ENCODE measurements at regions not wholly inside any gene's neighbourhood (a gene's known extent, or its start where the extent isn't known, plus 50 kb on each side); places are given as distances from the start of the nearest gene placed in this dataset.

GRCh38 chr13:21822029-21822428 lies 151.2 kb downstream of the FGF9 start:
- DNase-seq (ENCODE audit: low read depth) = no peak

- DNase-seq (ENCODE audit: low read depth) = no peak
These were observed 152.5 kb downstream of the FGF9 start for GRCh38 chr13:21823416-21823815.

GRCh38 chr13:21823949-21824348 lies 153.1 kb downstream of the FGF9 start:
- DNase-seq (ENCODE audit: low read depth) = no peak

- no peak for DNase-seq (ENCODE audit: low read depth)
These were observed 154.3 kb downstream of the FGF9 start for GRCh38 chr13:21825186-21825585.

DNA sequence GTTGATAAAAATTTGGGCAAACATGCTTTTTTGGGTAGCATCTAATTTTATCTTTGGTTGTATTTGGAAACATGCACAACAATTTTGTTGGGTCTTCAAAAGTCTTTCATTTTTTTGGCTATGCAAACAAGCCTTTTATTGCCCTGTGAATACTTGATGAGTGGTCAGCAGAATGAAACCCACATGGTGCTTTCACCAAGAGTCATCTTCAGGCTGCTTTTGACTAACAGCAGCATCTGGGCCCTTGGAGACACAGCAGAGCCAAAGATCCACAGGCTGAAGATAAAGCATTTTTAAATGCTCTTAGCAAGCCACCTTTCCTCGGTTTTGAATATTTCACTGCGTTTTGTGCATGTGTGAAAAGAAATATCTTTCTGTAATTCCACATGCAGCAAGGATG lies 154.9 kb downstream of the FGF9 start:
- peak; percentile 27 for DNase-seq (ENCODE audit: low read depth)

DNA sequence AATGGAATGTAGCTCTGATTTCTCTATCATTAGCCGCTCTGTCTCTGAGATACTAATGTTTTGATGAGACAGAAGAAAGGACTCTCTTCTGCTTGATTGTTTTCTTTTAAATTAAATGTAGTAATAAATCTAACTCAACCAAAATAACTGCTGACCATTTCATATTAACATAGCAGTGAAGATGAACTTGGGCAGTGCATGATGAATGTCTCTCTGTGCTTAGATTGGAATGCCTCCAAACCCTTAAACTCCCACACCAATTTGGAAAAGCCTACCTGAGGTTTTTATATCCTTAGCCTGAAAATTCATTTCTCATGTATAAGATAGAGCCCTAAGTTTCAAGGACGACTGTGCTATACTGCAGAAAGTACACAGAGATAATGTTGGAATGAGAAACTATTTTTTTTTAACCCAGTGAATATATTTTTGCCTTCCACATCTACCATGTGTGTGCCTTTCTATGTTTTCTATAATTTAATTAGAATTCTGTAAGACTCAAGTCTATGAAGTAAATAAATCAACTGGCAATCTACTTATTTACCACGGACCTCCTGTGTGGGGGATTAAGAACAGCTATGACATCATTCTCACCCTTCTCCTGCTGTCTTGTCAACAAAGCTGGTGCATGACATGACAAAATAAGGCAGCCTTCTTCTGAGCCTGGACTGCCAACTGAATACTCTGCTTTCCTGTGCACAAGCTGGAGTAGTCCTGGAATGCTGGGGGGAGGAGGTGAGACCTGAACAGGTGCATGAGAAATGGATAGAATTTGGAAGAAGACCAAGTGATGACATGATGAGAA lies 155.5 kb downstream of the FGF9 start:
- no peak for DNase-seq (ENCODE audit: low read depth)

GRCh38 chr13:21831654-21832324 lies 160.9 kb downstream of the FGF9 start:
- no peak for DNase-seq (ENCODE audit: low read depth)

DNA sequence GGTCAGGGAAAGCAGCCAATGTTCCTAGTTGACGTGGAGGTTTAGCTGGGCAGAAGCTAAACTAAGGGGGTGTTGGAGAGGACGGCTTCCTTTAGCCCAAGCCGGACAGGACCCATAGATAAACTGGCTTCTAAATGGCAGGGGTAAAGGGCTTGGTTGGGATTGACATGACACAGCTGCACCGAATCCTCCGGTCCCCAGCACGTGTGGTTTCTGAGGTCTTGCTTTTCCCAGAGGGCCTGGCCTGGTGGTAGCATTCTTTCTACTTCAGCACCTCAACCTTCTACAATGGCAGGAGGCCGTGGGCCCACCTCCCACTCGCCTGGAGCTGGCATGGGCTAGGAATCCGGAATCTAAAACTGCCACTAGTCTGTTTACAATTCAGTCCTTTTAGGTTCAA lies 163.0 kb downstream of the FGF9 start:
- no peak for DNase-seq (ENCODE audit: low read depth)

DNA sequence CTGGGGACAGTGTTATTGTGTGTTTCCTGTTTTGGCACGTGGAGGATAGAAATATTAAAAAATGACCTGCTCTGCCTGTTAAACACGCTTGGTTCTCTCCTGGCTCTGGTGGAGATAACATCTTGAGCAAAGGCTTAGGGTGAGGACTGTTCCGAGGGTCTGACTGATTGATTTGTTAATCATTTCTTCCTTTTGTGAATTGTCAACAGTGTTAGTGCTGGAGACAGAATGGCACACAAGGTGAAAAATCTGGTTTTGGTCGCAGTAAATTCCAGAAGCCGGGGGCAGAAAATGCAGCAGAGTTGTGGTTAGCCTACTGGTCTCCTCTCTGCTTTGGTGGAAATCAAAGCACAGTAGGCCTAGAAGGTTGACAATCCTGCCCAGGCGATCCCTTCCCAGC lies 163.6 kb downstream of the FGF9 start:
- DNase-seq (ENCODE audit: low read depth) = no peak

GRCh38 chr13:21837288-21837687 lies 166.4 kb downstream of the FGF9 start:
- DNase-seq (ENCODE audit: low read depth) = no peak

DNA sequence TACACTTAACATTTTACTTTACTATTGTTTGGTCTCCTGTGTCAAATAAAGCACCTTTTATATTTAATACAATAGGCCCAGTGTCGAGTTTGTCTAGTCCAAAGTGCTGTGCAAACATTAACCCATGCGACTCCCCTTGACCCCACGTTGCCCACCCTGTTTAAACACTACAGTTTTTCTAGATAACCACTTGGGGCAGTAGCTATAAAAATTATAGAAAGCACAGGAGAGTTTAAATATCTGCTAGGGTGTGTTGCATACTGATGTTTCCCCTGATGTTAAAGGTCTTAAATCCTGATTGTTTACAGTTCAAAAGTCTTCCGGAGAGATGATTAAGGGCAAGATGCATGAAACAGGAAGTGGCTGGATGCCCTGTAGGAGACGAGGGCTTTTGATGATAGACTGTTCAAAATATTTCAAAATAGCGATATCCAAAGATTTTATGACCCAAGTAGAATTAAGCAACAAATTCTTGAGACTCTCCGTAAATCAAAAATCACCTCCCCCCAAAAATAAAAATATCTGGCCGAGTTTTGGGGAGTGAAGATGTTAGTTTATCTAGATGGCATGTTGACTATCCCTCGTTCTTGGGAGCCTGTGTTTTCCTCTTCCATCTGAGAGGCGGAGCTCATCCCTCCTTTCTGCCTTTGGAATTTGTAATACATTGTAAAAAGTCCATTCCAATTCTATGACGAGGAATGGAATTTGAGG lies 167.1 kb downstream of the FGF9 start:
- DNase-seq (ENCODE audit: low read depth) = peak; percentile 72

DNA sequence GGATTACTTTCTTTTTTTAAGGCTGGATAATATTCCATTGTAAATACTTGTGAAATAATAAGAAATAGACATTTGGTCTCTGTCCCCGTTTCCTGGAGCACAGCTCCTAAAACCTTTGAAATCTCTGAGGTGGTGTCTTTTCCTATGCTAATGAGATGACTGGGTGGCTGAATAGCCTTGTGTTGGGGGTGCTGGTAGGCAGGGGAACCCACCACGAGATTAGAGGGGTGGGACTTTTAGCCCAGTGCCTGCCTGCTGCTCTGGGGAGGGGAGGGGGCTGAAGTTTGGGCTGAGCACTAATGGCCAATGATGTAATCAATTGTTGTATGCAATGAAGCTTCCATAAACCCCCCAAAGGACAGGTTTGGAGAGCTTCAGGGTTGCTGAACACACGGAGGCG lies 175.7 kb downstream of the FGF9 start:
- no peak for DNase-seq (ENCODE audit: low read depth)

DNA sequence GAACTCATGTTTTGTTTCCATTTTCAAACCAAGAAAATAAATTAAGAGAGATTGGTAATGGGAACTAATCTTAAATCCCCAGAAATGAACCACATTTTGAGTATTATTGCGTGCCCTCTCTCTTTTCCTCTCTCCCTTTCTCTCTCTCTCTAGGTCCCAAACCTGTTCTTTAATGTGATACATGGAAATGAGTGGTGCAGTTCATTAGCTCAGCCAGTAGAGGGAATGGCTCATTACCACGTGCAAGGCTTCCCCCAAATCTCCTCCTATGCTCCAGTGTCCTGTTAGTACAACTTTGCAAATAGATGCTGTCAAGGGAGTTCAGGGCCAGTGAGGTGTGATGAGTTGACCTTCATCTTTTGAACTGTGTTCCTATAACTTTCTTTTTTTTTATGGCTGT lies 178.4 kb downstream of the FGF9 start:
- DNase-seq (ENCODE audit: low read depth) = no peak

DNA sequence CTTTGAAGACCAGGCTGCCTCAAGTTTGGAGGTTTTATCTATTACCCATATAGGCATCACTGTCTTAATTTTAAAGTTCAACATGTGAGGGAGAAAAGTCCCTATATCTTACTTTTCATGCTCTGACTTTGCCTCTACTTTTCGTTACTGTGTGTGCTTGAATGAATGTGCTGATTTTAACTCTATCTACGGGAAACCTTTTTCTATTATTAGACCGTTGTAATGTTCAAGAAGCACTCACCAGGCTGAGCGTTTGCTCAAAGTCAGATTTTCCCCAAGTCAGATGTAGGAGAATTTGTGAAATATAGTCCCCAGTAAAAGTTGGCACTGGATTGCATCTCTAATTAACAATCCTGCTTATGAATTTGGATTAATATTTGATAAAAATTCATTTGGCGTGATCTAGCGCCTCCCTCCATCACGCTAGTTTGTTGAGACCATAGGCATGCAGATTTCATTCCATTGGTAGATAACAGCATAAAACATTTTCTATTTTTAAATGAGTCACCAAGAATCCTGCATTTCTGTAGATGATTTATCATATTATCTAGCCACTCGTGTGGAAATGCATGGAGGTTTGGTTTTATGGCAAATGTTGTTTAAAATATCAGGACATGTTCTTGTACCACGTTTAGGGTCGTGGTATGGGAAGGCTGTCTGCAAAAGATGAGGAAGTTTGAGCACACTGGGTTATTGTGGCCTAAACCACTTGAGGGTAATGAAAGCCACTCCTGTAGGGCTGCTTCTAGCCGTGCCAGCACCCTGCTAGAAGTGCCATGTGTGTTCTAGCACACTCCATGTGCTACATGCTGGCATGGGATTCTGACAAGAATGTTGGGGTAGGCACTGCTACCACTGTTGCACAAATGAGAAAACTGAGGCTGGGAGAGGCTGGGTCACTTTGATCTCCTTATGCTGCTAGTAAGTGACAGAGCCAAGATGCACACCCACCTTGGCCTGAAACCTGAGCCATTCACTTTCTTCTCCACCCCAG lies 179.4 kb downstream of the FGF9 start:
- no peak for DNase-seq (ENCODE audit: low read depth)

- DNase-seq (ENCODE audit: low read depth) = peak; percentile 5
These were observed 181.2 kb downstream of the FGF9 start for GRCh38 chr13:21852043-21852442.

DNA sequence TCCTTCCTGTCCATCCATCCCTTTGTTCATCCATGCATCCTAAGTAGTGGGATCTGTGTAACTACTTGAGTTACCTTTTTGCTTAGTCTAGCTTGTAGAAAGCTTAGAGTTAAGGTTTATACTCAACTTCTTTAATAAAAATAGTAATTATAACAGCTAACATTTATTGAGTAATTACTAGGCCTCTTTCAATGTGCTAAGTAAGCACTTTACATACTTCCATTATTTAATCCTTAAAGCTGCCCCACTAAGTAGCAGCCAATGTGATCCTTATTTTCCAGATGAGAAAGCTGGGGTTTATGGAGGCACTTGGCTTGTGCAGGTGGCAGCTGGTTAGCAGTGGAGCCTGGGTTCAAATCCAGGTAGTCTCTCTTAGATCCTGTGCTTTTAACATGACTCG lies 182.9 kb downstream of the FGF9 start:
- no peak for DNase-seq (ENCODE audit: low read depth)

DNA sequence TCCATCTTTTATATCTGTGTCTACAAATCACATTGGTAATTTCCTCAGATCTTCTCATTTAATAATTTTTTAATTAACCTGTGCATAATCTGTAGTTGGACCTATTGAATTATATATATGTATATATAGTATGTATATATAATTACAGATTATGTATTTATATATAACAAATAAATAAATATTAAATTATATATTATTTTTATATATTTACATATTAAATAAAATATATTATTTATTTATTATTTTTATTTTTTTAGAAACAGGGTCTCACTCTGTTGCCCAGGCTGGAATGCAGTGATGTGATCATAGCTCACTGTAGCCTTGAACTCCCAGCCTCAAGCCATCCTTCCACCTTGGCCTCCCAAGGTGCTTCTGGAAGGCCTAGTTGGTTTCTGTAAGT lies 197.9 kb downstream of the FGF9 start:
- no peak for DNase-seq (ENCODE audit: low read depth)

DNA sequence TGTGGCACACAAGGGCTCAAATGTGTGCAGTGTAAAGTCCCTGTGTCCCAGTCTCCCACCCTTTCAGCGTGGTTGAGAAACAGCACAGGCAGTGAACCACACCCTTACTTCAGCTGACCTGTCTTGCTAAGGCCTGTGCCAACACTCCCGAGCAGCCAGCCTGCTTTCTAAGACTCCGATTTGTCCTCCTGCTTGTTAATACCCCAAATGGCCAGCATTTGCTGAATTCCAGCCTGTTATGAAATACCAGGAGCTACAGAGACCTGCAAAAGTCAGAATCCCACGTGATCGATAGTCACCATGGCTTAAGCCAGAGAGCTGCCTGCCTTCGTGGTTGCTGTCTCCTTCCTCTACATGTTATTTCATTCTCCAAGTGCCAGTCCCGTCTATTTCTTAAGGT lies 200.5 kb downstream of the FGF9 start:
- DNase-seq (ENCODE audit: low read depth) = no peak

DNA sequence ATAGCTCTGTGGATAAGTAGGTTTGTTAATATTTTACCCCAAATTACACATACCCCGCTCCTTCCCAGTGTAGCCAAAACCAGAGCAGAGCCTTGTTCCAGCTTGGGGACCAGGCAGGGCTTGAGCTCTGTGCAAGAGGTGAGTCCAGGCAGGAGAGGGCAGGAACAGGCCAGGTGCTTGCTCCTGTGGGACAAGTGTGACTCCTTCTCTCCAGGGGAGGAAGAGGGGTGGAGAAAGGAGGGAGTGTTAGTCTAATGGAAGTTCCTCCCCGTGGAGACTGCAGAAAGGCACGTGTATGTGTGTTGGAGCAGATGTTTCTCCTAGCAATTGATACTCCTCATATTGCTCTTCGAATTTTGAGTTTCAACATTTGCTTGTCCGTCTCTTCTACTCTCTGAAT lies 201.0 kb downstream of the FGF9 start:
- DNase-seq (ENCODE audit: low read depth) = no peak

- no peak for DNase-seq (ENCODE audit: low read depth)
These were observed 201.9 kb downstream of the FGF9 start for GRCh38 chr13:21872795-21873194.

GRCh38 chr13:21875116-21875515 lies 204.2 kb downstream of the FGF9 start:
- DNase-seq (ENCODE audit: low read depth) = no peak

Data from GM04503 (cell line).